Medulla oblongata (tissue), 1 donor: ENCODE measurements at regions not wholly inside any gene's neighbourhood (a gene's known extent, or its start where the extent isn't known, plus 50 kb on each side); places are given as distances from the start of the nearest gene placed in this dataset.

Source experiments
- DNase-seq: peaks from one replicate; pipeline ENCODE4 v3.0.0-alpha.2; 2015; ENCODE audit errors: extremely low spot score

DNA sequence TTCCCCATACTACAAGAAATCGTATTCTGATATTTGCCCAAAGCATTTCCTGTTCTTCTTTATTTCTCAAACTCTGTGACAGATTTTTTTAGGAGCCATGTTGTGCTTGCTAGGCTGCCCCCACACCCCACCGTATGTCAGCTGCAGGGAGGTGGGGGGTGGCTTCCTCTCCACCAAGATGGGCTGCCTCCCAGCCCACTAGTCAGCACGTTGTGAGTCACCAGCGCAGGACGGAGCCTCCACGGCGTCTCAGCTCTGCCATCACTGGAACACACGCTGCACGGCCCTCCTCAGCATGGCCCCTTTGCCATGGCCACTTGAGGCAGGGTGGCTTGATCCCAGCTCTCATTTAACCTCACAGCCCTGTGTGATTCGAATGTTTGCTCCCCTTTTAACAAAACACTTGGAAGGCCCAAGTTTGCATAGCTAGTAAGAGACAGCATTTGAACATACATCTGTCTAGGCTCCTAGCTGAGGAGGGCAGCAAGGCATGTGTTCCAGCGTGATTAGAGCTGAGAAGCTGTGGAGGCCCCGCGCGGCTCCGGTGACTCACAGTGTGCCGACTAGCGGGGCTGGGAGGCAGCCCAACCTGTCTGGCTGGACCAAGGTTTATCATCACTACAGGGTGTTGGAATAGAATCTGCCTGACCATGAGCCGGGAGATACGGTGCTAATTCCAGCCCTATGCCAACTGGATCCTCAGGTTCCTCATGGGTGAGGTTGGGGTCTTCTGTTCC lies 180.7 kb upstream of the NCAM1 start:
- DNase-seq = no peak

DNA sequence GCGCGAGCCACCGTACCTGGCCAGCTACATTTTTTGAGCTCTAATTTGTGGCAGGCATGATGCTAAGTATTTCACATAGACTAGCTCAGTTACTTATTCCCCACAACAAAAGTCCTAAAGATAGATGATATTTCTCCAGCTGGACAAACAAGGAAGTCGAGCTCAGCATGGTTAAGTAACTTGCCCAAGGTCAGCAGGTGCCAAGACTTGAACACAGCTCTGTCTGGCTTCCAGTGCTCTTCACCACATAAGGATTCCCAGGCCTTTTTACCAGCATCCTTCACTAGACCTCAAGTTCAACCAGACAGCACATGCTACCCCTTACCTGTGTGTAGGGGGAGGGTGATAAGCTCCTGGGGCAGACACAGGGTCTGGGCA lies 177.3 kb upstream of the NCAM1 start:
- no peak for DNase-seq

DNA sequence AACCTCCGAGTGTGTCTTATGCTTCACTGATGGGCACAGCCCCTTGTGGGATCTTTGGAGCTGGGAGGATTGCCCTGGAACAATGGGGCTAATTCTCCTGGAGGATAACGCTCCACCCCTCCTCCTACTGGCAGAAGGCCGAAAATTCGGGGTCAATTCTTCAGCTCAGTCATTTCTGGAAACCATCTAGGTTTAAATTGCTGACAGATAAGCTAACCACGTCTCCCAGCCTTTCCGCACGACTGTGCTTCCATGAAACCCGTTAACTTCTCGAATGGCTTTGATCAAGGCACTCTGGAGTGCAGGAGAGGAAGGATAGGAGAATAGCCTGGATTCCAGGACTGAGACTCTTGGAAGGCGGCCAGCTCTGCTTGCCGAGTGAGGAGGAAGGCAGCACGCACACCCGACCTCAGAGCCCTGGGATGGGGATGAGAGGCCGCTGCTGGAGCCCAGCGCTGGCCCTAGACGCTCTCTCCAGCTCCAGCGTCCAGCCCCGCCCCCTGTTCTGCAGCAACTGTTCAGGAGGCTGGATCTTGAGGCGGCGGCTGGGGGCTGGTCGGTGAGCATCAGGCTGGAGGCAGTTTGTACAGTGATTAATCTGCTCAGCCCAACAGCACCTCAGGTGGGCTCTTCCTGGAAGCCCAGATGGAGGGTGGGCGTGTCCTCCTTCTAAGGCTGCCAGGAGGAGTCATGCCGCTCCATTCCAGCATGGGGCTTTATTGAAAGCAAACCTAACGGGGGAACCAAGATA lies 176.7 kb upstream of the NCAM1 start:
- DNase-seq = peak; percentile 38

DNA sequence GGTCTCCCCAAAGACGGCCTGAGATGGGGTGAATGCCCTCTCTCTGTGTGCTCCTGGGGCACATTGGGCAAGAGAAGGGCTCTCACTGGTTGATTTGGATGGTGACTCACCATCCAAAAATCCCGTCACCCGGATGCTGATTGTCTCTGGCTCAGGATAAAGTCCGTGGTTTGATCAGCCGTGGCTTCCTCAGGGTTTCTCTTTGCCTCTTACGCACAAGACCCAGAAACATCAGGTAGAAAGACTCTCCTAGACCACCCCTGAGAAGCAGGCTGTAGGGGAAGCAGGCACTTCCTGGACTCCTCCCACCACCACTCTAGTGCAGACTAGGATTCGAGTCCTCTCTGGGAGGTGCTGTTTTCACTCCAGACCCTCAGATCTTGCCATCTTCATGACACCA lies 176.1 kb upstream of the NCAM1 start:
- DNase-seq = no peak

DNA sequence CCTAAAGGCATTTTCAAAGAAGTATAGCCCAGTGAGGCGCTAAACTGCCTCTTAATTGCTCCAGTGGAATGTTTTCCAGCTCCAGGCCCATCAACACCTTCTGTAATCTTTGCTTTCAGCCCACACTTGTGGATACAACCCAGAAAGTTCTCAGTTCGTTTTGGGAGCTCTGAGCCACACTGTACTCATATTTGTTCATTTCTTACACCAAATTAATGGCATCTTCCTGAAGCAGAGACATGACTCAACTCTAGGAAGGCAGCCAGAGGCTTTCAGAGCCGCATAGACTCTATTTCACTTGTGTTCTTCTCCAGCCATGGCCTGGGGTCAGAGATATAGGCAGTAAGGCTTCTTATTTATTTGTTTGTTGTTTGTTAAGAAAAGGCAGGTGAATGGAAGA lies 175.5 kb upstream of the NCAM1 start:
- DNase-seq = no peak

DNA sequence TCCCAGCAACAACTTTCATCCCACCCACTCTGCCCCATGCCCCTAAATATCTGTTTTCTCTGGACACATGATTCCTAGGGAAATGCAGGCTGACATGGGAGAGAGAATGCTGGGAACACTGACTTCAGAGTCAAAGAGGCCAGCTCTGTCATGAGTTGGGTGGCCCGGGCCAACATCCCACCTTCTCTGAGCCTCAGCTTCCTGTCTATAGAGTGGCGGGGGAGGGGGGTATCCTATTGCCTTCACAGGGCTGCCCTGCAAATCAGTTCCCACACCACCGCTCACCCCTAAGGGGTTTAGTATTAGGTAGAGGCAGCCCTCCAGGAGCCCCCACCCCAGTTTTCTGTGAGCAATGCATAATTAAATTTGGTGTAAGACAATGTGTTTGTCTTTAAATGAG lies 175.0 kb upstream of the NCAM1 start:
- no peak for DNase-seq

DNA sequence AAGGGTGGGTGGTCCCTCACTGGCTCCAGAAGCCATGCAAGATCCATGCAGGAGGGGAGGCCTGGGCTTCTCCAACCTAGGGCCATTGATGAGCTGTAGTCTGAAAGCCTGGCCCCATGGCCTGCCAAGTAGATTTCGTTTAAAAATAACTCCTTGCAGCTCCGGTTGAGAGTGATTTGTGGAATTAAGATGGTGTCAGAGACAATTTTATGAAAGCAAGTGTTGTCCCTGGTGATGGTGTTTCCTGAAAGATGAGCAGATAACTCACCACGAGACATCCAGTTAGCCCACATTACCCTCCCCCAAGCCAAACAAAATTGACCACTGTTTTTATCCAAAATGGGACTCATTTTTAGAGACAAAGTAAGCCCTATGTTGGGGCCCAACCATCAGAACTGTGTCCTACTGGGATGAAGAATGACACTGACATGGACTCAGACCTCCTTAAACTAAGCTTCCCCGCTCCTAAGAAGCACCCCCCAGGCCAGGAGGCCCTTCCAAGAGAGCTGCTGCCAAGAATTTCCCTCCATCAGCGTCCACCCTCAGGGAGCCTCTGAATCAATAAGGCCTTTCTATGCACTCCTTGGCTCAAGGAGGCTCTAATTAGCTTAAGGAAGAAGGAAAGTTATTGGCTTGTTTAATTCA lies 174.2 kb upstream of the NCAM1 start:
- no peak for DNase-seq

DNA sequence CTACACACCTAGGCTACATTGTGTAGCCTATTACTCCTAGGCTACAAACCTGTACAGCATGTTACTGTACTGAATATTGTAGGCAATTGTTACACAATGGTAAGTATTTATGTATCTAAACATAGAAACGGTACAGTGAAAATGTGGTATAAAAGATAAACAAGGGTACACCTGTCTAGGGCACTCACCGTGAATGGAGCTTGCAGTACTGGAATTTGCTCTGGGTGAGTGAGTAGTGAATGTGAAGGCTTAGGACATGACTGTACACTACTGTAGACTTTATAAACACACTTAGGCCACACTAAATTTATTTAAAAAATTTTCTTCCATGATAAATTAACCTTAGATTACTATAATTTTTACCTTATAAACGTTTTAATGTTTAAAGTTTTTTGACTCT lies 171.7 kb upstream of the NCAM1 start:
- DNase-seq = no peak

DNA sequence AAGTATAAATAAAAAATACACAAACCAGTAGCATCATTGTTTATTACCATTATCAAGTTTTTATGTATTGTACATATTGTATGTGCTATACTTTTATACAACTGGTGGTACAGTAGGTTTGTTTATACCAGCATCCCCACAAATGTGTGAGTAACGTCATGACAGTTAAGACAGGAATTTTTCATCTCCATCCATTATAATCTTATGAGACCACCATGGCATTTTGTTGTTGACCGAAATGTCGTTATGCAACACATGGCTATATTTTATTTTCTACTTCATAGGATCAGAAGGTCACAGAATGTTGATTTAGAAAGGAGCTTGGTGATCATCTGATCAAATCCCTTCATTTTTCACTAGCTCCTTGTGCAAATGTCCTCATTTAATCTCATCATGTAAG lies 170.9 kb upstream of the NCAM1 start:
- no peak for DNase-seq

DNA sequence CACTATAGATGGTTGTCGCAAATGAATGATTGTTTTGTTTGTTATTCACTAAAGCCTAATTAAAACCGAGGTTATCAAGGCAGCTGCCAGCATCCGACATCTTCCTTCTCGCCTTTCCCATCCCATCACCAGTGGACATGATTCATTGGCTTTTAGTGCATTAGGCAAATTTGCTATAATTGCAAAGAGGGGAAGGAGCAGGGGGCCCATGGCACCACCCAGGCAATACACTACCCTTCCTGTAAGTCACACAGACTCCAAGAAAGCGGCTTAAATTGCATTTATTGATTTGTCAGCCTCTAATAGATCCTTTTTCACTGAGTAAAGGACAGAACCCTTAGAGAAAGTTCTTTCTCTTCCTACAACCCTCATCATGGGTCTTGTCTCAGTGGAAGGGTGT lies 169.2 kb upstream of the NCAM1 start:
- no peak for DNase-seq

DNA sequence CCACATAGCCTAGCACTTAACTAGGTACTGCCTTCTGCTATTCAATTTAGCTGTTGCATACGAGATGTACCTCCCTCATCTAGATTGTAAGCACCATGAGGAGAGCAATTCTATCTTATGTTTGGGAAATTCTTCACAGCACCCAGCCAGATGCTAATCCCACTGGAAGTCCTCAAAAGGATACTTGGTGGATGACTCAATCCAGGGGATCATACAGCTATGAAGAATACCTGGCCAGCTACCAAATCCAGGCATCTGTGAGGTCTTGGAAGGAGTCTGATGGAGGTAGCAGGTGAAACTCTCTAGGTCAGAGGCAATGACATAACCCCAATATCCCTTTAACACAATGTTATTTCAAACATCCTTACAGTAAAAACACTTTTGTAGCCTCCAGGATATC lies 167.8 kb upstream of the NCAM1 start:
- no peak for DNase-seq

DNA sequence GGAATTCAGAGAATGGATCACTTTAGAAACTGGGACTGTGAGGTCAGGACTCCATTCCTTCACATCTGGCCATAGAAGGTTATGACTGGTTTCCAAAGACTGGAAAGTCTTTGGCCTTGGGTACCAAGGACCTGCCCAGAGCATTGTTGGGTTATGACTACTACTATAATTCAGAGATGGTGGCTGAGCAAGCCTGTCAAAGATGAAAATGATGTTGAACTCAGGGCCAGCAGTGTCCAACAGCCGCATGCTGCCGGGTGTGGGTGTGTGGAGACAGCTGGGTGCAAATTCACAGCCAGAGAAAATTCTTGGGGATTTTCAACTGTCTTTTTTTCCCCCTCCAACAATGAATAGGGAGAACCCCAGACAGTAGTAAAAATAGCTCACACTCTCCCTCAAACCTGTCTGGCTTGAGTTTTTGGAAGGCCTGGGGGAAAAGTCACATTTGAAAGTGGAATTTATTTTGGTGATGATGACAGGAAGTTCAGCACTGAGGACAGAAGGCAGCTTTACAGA lies 166.8 kb upstream of the NCAM1 start:
- DNase-seq = no peak

DNA sequence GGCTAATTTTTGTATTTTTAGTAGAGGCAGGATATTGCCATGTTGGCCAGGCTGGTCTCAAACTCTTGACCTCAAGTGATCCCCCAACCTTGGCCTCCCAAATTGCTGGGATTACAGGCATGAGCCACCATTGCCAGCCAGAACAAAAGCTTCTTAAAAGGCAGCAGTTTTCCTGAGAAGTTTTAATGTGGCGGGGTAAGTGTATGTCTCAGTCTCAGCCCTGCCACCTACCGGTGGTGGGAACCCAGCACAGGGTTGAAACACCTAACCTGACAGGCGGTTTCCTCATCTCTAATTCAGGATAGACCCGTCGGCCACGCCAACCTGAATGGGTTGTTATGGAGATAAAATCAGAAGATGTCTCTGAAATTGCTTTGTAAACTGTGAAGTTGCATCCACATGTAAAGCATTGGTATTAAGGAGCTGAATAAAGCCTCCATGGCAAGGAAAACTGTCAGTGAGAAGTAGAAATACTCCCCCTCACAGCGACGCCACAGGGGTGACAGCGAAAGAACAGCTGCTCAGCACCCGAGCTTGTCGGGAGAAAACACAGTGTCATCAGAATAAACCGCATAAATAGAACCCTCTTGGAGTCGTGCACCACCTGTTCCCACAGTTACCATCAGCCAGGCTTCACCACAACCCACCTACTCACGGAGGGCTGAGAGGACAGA lies 165.9 kb upstream of the NCAM1 start:
- DNase-seq = no peak

DNA sequence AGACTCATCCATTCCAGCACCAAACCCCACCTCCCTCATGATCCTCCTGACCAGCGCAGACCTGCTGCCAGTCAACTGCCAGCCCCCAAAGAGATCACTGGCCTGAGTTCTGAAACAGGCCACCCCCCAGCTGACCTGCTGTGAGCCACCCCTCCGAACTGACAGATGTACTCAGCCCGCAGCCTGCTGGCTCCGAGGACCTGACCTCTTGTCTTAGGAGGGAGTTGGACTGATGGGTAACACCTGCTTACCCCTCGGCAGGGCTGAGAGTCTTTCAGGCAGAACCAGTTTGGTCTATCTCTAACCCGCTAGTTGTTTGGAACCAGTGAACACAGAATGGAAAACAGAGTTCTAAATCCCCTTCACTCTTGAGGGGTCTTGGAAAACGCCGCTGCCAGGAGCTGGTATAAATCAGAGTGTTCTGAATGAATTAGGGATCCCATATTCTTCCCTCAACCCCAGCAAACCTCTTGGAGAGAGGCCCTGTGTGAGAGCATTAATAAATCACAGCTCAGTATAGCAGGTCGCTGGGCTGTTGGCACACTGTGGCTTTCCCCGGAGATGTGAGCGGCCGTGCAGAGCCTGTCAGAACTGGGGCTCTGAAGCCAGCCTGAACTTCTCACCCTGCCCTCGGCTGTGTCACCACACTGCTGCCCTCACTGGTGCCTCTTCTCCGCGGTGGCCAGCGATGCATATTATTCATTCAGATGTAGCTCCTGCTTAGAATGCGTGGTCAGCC lies 165.1 kb upstream of the NCAM1 start:
- no peak for DNase-seq

DNA sequence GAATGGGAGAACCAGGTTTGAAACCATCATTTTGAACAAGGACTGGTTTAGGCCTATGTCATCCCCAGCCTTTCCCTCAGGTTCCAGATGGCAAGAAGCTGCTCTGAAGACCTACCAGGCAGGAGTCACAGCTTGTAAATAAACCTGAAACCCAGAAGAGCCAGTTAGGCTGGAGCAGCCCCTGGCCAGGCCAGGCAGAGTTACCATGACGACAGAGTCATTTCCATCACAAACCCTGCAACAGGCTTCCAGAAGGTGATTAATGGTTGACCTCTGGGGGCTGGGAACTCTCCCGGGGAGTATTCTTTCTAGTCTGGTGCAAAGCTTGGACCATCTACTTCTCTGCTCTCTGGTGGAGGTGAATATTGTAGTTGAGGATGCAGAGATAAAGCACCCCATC lies 164.1 kb upstream of the NCAM1 start:
- DNase-seq = no peak

DNA sequence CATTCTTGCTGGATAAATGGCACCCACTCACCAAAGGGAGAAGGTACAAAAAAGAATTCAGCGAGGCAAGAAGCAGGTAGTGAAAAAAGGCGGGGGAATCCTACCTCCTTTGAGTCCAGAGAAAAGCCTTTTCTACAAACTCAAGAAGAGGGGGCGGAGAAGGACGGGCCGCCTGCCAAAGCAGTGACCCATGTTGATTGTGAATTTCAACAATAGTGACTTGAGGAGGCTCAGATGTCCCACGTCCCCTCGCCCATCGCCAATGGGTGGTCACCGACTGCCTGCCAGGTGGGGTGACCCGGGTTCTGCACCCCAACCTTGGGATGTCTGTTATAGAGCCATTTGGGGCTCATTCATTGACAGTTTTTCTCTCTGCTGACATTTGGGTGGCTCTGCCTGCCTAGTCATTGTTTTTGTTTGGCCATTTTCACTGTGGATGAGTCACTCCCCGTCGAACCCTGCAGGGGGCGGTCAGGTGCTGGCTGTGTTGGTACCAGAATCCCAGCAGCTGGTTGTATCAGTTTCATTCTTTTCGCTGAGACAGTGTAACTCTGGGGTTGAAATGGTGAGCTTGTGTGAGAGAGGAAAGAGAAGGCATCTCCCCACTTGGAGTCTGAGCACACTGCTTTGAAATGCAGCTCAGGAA lies 163.4 kb upstream of the NCAM1 start:
- DNase-seq = peak; percentile 81

DNA sequence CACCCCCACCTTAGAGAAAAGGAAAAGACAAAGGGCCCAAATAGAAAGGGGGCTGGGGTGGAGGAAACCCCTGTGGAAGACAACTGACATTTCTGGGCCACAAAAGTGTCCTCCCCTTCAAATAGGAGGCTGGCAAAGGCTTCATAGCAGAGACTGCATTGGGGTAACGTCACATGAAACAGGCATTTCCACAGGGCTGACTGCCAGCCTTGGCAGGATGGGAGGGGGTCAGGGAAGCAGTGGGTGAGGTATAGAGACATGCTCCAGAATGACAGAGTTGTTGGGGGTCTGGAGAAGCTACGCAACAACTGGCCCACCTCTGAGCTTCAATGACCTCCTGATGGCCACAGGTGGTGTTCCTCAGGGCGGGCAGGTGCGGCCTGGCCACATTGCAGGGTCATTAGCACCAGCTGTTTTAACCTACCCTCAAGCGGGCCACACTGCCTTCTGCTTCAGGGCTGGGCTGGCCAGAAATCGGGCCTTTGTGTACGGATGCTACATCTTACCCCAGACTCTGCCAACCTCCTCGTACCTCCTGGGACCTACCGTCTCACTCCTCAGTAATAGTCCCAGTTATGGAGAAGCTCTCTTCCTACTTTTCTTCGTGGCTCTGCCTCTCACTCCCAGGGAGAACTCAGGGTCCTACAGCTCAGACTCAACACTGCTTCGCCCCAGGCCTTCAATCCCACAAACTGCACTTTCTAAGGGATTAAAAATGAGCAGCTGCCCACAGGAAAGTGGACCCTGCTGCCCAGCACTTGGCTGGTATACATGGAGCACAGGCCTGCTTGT lies 160.0 kb upstream of the NCAM1 start:
- no peak for DNase-seq

DNA sequence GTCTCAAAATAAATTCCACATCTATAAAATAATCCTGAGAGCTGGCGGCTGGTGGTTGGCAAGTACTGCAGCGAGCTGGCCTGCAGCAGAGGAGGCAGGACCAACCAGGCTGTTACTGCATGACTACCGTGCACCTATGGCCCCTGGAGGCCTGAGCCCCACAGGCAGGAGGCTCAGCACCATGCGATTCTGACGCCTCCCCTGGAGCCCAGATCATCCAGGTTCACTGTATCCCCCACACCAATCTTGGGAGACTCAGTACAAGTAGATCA lies 159.5 kb upstream of the NCAM1 start:
- DNase-seq = no peak

DNA sequence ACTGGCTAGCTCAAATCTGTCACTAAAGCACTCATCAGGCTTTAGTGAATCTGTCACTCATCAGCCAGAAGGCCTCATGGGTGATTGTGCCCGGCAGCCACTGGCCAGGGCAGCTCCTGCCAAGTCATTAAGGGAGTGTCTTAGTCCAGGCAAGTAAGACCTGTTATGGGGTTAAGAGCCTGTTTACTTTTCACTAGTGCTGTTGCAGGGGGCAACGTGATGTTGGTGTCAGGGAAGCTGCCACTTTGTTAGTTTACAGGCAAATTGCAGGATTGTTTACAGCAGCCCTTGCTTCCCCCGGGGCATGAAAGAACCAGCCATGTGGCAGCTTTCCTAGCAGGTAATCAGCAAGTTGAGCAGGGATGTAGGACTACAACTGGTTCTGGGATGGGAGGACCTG lies 155.6 kb upstream of the NCAM1 start:
- no peak for DNase-seq

DNA sequence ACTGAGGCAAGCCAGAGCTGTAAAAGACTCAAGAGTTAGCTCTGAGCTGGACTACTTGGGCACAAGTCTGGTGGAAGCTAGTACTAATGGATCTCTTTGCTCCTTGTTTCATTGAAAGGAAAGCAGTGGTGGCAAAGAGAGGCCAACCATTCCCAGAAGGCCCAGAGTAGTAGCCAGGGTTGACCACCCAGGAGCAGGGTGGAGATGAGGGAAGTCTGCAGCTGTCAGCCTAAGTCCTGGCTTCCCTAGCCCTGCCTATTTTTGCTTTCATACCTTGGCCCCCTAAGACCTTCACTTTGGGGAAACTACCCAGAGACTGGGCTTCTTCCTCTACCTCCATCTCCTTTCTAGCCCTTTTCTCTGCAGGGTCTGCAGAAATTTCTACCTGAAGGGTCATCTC lies 155.0 kb upstream of the NCAM1 start:
- DNase-seq = no peak

DNA sequence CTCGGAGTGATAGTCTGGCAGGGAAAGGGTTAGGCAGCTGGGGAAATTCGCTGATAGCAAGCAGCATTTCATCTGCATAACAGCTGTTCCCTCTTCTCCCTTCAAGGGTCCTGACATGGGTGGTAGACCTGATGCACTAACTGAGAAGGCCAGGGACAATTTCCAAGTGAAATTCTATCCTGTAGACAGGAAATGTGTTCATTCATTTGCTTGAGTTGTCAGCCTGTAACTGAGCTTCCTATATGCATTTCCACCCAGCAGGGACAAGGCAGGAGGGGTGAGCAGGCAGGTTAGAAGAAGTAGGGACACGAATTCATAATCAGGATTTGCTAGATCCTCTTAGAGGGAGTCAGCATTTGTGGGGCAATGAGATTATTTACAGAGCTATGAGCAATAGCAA lies 154.3 kb upstream of the NCAM1 start:
- no peak for DNase-seq
